GDM1 (cell line): ENCODE measurements at regions not wholly inside any gene's neighbourhood (a gene's known extent, or its start where the extent isn't known, plus 50 kb on each side); places are given as distances from the start of the nearest gene placed in this dataset.

ENCODE experiments used
- DNase-seq: peaks from one replicate; lab custom pipeline; 2025; lab: John Stamatoyannopoulos, UW

GRCh38 chr10:111203615-111204014 is 126.8 kb downstream of the ADRA2A start:
- no peak for DNase-seq

GRCh38 chr10:111204838-111205237 is 128.0 kb downstream of the ADRA2A start:
- DNase-seq, result no peak

DNA sequence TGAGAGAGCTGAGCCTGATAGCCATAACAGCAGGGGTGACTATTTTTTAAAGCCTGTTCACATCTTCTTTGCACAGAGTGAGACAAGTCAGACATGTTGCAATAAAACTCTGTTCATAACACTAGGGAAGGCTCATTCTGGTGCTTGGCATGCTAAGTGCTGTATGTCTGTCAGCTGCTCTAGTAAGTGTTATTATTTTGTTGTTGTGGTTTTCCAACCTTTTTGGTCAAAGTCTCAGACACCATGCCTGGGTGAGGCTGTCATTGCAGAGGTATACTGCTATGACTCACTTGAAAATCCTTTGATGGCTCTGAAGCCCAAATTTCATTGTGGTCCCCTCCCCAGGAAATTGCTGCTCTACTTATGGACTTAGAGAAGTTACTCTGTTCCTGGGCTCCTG is 129.7 kb downstream of the ADRA2A start:
- no peak for DNase-seq

- no peak for DNase-seq
Measured at GRCh38 chr10:111207500-111207899, 130.7 kb downstream of the ADRA2A start.

GRCh38 chr10:111208951-111209350 is 132.1 kb downstream of the ADRA2A start:
- DNase-seq, result no peak

DNA sequence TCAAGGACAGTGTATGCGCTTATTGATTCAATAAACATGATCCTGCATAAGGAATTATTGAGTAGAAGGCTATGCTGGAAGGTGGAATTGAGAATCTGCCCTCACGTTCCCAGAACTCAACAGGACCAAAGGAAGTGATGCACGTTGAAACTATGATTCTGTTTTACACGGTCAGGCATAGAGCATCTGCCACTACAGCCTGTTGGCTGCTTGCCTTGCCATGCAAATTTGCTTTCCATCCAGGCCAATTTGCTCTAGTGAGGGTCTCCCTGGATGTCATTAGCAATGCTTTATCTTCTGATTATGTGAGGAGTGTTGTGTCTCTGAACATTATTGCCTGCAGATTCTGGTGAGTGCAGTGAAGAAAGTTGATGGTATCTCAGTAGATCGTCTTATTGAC is 132.9 kb downstream of the ADRA2A start:
- no peak for DNase-seq

- DNase-seq, result no peak
Measured at GRCh38 chr10:111211241-111211640, 134.4 kb downstream of the ADRA2A start.

DNA sequence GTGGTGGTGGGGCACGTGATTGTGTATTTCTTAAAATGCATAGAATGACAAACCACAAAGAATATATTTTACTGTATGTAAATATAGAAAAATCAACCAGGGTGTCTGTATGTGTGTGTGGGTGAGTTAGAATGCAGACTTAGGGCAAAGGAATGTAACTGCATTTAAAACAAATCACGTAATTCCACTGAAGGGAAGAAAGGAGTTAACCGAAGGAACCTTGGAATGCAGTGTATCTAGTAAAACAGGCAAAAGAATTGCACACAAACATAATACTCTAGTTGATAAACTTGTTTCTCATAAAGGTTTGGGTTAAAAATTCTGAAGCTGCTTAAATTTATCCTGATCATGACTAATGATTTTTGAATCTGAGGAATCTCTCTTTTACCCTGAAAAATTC is 134.9 kb downstream of the ADRA2A start:
- DNase-seq, result no peak

GRCh38 chr10:111221682-111222480 is 145.1 kb downstream of the ADRA2A start:
- DNase-seq, result no peak

- DNase-seq, result no peak
Measured at GRCh38 chr10:111222961-111223360, 146.1 kb downstream of the ADRA2A start.

- no peak for DNase-seq
Measured at GRCh38 chr10:111231779-111232178, 154.9 kb downstream of the ADRA2A start.

DNA sequence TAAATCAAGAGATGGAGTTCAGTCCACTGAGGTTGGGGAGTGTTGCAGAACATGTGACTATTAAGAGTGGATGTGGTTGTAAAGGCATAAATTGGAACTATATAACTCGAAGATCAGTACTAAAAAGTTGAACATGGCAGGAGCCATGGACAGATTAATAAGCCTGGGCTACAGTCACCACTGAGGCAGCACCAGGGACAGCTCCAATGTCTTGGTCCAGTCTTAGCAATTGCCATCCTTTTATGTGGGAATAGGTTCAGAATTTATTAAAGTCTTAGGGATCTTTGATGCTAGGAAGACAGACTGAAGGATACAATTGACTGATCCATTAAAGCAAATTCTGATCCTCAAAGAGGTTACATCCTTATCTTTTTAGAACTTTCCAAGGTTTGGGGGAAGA is 156.6 kb downstream of the ADRA2A start:
- DNase-seq, result no peak

DNA sequence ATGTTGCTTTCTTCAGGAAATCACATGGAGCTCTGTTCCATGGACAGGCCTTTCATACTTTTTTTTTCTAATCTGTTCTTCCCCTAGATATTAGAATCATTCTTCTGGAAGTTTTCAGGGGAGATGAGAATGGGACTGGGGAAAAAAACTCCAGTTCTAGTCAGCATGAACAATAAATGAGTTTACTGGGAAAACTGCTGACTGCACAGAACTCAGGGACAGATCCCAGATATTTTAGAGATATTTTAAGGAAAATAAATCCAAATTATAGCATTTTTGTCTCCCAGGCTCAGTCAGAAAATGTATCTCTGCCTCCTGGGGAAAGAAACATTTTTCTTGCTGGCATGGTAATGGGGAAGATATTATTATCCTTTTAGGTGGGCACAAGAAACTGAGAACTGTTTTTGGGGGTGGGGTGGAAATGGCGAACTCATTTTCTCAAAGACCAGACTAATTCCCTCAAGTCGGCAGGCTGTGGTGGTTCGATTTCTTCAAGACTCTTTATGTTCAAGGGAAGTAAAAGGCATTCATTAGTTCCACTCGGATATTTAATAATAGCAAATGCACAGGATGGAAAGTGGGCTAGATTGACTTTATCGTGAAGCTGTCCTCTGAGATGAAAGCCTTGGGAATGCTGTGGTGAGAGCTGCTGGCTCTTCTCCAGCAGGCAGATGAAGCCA is 157.5 kb downstream of the ADRA2A start:
- DNase-seq, result no peak

GRCh38 chr10:111234914-111235302 is 158.1 kb downstream of the ADRA2A start:
- no peak for DNase-seq

DNA sequence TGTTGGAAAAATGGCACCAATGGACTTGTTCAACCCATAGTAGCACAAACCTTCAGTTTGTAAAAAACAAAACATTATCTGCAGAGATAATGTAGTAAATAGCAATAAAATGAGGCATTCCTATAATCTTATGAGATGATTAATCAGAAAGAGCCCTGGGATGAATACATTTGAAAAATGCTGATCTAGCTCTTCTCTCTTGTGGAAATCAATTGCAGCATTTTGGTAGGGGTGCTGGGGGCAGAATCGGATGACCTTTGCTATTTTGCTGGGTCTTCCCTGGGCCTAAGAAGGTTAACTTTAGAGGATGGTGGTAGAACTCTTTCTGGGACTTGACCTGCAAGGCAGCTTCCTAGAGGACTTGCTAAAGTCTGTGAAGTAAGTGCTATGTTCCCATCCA is 163.5 kb downstream of the ADRA2A start:
- DNase-seq, result no peak

GRCh38 chr10:111243126-111243525 is 166.3 kb downstream of the ADRA2A start:
- DNase-seq, result no peak

DNA sequence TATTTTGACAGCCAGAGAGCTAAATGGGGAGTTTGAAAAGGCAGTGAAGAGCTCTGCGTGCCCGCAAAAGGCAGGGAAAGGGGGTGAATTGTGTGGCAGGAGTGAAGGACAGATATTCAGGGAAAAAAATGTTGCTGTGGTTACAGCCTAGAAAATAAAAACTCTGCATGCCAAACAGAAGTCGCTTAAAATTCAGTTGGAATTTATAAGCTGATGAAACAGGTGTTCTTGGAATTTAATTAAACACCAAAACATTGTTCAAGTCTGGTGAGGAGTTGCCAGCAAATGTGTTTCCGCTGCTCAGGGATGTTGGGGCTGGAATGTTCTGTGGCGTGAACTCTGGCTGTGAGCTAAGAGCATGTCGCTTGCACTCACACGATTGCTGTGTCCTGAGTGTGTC is 169.3 kb downstream of the ADRA2A start:
- DNase-seq, result no peak

DNA sequence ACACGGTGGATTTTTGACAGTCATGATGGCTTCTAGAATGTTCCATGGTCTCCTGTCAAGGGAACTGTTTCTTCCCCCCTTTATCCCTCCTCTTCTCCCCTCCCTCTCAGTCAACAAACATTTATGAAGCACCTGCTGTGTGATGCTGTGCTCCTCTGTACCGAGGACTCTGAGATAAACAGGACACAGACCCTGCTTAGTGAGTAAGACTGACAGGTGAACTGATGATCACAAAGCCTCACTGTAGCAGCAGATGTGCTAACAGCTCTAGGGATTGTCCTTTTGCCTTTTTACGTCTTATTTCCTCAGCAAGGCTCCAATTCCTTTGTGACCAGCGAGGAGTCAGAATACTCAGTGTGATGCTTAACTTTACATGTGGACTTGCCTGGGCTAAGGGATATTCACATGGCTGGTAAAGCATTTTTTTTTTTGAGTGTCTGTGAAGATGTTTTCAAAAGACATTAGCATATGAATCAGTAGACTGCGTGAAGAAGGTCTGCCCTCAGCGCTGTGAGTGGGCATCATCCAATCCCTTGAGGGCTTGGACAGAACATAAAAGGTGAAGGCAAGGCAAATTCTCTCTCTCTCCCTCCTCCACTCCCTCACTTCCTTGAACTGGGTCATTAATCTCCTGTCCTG is 170.1 kb downstream of the ADRA2A start:
- no peak for DNase-seq

DNA sequence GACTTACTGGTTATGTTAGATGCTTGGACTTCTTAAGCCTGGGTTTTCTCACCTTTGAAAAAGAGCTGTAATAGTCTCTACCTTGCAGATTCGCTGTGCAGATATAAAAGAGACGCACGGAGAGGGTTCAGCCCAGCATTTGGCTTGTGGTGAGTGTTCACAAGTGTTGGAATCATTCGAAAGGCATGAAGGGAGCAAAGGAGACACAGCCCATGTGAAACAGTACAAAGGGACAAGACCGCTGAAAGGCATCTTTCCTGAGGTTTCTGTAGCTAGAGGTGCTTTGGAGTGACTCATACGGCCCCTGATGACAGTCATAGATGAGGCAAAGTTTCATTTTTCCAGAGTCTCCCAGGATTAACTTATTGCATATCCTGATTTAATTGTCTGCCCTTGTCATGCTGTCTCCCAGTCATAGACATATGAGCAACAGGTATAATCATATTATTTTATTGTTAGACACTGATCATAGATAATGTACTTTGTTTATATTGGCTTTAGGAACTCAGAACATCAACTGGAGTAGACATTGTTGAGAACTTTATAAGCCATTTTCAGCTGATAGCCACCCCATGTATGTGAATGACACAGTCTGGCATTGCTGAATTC is 171.1 kb downstream of the ADRA2A start:
- no peak for DNase-seq

DNA sequence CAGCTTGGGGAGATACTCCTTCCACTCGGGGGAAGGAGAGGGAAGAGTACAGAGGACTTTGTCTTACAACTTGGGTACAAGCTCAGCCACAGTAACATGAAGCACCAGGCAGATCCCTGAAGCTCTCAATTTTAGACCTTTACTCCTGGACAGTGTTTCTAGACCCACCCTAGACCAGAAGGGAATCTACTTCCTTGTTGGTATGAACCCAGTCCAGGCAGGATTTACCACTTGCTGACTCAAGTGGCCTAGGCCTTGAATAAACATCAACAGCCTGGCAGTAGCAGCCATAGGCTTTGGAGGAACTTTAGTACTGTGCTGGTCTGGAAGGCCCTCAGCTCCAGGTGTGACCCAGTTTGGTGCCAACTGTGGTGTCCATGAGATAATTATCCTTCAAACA is 173.1 kb downstream of the ADRA2A start:
- DNase-seq, result no peak

DNA sequence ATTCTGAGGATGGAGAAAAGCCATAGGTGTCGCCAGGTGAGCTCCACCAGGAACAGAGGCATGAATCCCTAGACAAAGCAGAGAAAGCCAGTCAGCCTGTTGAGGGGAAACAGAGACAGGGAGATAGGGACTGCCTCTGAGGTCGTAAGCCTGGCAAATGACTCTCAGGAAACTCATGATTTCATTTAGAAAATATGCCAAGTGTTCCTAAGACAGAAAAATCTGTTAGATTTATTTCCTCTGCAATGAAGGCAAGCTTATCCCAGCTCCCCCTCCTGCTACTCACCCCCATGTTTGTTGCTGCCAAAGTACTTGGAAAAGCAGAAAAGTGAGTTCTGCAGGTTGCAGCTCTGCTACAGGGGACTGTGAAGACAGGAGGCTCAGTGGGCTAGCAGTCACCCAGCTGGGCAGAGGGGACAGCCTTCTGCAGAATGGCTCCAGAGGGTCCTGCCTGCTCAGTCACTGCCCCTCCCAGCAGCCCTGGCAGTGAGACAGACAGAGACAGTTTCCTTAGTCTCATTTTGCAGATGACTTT is 184.3 kb downstream of the ADRA2A start:
- DNase-seq, result no peak

- DNase-seq, result no peak
Measured at GRCh38 chr10:111265341-111265740, 188.5 kb downstream of the ADRA2A start.

DNA sequence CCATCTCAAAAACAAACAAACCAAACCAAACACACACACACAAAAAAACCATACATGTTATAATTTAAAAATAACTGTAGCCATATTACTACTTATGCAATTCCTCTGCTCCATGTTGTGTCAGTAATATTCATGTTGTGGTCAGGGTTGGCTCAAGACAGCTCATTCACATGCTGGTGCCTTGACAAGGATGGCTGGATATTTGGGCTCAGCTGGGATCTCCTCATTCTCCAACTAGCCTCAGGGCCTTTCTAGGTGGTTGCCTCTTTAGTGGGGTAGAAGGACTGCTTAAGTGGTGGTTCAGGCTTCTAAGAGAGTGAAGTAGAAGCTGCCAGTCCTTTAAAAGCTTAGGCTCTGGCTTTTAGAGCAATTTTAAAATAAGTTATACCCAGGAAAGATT is 189.3 kb downstream of the ADRA2A start:
- no peak for DNase-seq
